ENCODE measurements at regions not wholly inside any gene's neighbourhood (a gene's known extent, or its start where the extent isn't known, plus 50 kb on each side); places are given as distances from the start of the nearest gene placed in this dataset.

DNA sequence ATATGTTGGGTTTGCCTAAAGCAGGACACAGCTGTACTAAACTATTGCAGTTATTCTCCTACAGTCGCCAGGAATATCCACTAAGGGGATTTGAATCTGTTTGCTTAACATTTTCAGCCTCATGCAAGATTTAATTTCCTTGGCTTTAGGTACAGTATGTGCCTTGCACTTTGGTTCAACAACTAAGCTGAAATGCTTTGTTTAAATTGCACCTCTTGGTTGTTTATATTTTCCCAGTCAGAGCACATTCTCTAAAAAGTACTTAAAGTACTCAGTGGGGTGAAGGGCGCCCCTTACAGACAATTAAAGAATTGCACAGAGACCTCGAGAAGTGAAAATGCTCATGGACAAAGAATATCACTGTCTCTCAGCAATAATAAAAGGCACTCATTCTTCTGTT, 107.8 kb upstream of the MTNR1B start:
- POLR2A ChIA-PET = no interaction called here
- no peaks in the 10 kb centered on the region for H3K9me3 Mint-ChIP-seq

DNA sequence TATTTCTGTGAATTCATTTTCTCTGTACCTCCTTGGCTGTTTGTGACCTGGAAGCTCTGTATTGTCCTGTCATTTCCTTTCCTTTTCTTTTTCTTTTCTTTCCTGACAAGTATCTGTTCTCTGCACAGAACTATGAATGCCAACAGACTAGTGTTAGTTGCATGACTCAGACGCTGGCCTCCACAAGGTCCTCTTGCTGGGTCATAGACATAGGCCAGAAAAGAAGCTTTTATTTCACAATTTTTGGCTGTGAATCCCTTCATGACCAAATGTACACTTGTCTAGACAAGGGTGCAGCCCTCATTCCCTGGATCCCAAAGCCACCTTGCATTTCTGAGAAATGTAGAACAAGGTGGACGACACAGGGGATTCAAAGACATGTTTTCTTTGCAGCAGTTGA, 104.1 kb upstream of the MTNR1B start:
- Mint-ChIP-seq H3K9me3 (no peaks in the 10 kb centered on the region), H3K4me1 (no peaks in the 10 kb centered on the region), H3K27me3 (no peaks in the 10 kb centered on the region), H3K27ac (no peak overlapping the region), H3K36me3 (ENCODE audit: low read depth) (no peaks in the 10 kb centered on the region), H3K4me3 (no peak overlapping the region)
- no peak for DNase-seq
- ChIA-PET CTCF (no interaction called here), POLR2A (no interaction called here)

More for the DNA sequence above, 107.8 kb upstream of the MTNR1B start:
- no peak for DNase-seq
- H3K27me3 Mint-ChIP-seq = peaks cover 2% of the 10 kb centered on the region
- no peak overlapping the region for H3K27ac Mint-ChIP-seq
- H3K4me1 Mint-ChIP-seq = no peaks in the 10 kb centered on the region
- H3K4me3 Mint-ChIP-seq = no peak overlapping the region
- no peaks in the 10 kb centered on the region for H3K36me3 Mint-ChIP-seq (ENCODE audit: low read depth)
- CTCF ChIA-PET = no interaction called here

DNA sequence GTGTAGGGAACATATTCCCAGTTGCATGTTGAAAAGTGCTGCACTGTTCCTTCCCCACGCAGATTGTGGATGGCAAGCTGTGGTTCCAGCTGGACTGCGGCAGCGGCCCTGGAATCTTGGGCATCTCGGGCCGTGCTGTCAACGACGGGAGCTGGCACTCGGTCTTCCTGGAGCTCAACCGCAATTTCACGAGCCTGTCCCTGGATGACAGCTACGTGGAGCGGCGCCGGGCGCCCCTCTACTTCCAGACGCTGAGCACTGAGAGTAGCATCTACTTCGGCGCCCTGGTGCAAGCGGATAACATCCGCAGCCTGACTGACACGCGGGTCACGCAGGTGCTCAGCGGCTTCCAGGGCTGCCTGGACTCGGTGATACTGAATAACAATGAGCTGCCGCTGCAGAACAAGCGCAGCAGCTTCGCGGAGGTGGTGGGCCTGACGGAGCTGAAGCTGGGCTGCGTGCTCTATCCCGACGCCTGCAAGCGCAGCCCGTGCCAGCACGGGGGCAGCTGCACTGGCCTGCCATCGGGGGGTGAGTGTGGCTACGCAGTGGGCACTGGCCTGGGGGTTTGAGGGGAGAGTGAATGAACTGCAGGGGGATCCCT, 102.7 kb upstream of the MTNR1B start:
- POLR2A ChIA-PET = no interaction called here
- CTCF ChIA-PET = no interaction called here
- H3K9me3 Mint-ChIP-seq = no peaks in the 10 kb centered on the region

DNA sequence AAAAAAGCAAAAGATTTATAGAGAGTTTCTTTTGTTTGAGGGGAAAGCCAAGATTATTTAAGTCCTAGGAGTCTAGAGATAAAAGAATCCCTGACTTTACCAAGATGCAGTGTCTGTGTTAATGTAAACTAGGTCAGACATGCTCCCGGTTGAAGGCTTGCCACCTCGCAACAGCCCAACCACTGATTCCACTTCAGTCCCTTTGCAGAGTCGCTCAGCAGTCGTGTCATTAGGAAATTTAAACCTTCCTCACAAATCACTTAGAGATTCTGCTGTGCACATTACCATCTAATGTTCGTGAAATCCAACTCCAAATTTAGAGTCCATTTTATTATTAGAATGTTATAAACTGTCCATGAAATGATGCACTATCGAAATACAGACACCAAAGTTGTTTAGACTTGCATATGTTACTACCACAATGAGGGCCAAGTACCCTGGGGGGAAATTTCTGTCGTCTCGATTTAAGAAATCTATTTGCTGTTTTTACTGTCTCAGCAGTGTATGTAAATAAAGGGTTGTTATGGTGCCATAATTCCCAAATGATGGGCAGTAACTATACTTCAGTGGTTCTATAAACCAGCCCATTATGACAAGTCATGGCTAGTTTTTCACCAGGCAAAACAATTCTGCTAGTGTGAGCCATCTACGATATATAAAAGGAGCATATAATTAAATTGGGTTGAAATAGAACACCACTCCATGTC, 101.4 kb upstream of the MTNR1B start:
- Mint-ChIP-seq H3K4me1 (no peaks in the 10 kb centered on the region), H3K36me3 (ENCODE audit: low read depth) (no peaks in the 10 kb centered on the region), H3K4me3 (no peak overlapping the region), H3K27ac (no peak overlapping the region), H3K27me3 (no peaks in the 10 kb centered on the region), H3K9me3 (no peaks in the 10 kb centered on the region)
- ChIA-PET POLR2A (no interaction called here), CTCF (no interaction called here)
- DNase-seq = no peak

More for the DNA sequence above, 102.7 kb upstream of the MTNR1B start:
- H3K27me3 Mint-ChIP-seq = no peaks in the 10 kb centered on the region
- H3K4me3 Mint-ChIP-seq = no peak overlapping the region
- no peak overlapping the region for H3K27ac Mint-ChIP-seq
- no peaks in the 10 kb centered on the region for H3K4me1 Mint-ChIP-seq
- no peaks in the 10 kb centered on the region for H3K36me3 Mint-ChIP-seq (ENCODE audit: low read depth)
- no peak for DNase-seq

DNA sequence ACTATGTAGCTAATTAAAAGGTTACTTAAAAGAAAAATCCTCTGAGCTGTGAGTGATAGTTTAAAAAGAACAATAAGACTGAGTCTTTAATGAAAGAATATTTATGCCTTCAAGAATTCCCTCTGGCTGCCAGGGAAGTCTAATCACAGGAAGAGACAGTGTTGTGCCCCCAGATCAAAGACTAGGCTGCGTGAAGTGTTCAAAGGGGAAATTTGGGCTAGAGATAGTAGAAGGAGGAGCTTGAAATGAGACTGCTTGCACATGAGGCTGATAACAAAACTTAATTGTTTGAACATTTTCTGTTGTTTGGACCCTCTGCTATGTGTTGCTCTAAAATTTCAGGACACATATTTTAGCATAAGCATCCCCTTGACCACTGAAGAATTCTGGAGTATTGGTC, 99.7 kb upstream of the MTNR1B start:
- Mint-ChIP-seq H3K4me1 (no peaks in the 10 kb centered on the region), H3K27ac (no peak overlapping the region), H3K9me3 (no peaks in the 10 kb centered on the region), H3K36me3 (ENCODE audit: low read depth) (no peaks in the 10 kb centered on the region), H3K4me3 (no peak overlapping the region), H3K27me3 (no peaks in the 10 kb centered on the region)
- DNase-seq = no peak
- CTCF ChIA-PET = no interaction called here
- POLR2A ChIA-PET = no interaction called here

DNA sequence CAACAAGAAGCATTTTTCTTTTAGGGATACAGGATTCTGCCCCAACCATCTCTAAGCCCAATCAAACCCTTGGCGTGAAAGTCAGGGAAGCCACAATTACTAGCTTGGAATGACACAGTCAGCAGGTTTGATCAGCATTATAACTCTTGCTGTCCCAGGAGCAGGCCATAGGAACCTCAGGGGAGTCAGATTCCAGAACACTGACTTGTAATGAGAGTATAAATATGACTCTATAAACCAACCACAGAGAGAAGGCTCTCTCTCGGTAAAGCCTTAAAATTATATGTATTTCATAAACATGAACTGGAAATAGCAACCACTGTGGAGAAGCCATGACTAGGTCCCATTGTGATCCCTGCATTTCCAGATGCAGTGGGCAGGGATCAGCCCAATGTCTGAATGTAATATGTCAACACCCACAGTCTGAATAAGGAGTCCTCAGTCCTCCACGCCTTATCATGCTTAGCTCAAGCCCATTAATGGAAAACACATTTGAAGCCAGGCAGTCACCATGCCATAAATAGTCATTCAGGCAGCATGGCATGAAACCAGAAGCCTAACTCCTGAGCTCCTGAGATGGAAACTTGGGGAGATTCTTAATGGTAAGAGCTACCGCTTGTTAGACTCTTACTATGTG, 99.1 kb upstream of the MTNR1B start:
- ChIA-PET CTCF (no interaction called here), POLR2A (no interaction called here)
- Mint-ChIP-seq H3K27ac (no peak overlapping the region), H3K4me1 (no peaks in the 10 kb centered on the region), H3K4me3 (no peak overlapping the region), H3K36me3 (ENCODE audit: low read depth) (no peaks in the 10 kb centered on the region), H3K9me3 (no peaks in the 10 kb centered on the region), H3K27me3 (no peaks in the 10 kb centered on the region)
- DNase-seq = no peak

DNA sequence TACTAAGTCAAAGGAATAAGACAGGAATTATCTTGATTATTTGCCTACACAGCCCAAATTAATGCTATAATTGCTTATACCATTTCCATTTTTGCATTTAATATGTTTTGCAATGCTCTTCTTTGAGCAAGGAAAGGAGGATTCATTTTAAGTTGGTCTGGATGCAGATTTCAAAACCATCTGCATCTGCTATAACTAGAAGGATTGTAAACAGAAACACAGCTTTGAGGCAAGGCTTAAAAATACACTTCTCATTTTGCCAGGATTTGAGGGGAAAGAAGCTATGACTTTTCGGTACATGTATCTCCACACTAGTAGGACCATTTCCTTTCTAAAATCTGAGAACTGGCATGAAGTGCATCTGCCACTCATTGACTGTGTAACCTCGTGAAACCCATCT, 95.9 kb upstream of the MTNR1B start:
- CTCF ChIA-PET = no interaction called here
- Mint-ChIP-seq H3K4me1 (no peaks in the 10 kb centered on the region), H3K27me3 (no peaks in the 10 kb centered on the region), H3K36me3 (ENCODE audit: low read depth) (no peaks in the 10 kb centered on the region), H3K9me3 (no peaks in the 10 kb centered on the region), H3K4me3 (no peak overlapping the region), H3K27ac (no peak overlapping the region)
- POLR2A ChIA-PET = no interaction called here
- DNase-seq = no peak

DNA sequence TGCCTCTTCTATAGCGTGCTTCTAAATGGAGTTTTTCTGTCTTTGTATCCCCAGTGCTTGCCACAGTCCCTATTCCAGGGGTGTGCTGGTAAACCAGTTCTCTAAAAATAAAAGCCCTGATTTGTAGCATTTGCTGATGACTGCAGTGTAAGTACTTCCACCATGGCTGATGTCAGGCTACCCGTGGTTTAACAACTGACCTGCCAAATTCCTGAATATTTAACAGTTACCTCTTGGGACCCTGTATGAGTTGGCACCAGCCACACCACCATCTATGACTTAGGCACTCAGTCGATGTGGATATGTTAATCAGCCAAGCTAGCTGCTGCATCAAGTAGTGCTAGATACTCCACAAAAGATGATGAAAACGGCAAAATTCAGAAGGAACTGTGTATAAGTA, 94.0 kb upstream of the MTNR1B start:
- no peak overlapping the region for H3K27ac Mint-ChIP-seq
- no peak overlapping the region for H3K4me3 Mint-ChIP-seq
- H3K27me3 Mint-ChIP-seq = no peaks in the 10 kb centered on the region
- no peak for DNase-seq
- CTCF ChIA-PET = no interaction called here
- H3K36me3 Mint-ChIP-seq (ENCODE audit: low read depth) = no peaks in the 10 kb centered on the region
- no peaks in the 10 kb centered on the region for H3K9me3 Mint-ChIP-seq
- H3K4me1 Mint-ChIP-seq = no peaks in the 10 kb centered on the region
- POLR2A ChIA-PET = no interaction called here

DNA sequence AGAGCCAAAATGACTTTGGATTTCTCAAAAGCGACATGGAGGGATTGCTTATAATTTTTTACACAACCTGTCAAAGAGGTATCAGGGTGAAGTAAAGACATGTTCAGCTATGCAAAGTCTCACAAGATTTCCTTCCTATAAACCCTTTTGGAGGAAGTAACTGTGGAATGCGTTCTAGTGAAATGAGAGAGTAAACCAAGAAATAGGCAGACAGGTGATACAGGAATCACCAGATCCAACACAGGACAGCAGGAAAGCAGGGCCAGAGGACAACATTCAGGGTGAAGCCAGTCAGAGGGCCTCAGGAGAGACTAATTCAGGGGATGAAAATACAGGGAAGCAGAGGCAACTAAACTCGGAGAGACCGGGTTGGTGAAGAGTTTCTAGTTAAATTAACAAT, 90.4 kb upstream of the MTNR1B start:
- ChIA-PET POLR2A (no interaction called here), CTCF (no interaction called here)
- no peaks in the 10 kb centered on the region for H3K4me1 Mint-ChIP-seq
- H3K36me3 Mint-ChIP-seq (ENCODE audit: low read depth) = no peaks in the 10 kb centered on the region
- H3K27me3 Mint-ChIP-seq = no peaks in the 10 kb centered on the region
- H3K4me3 Mint-ChIP-seq = no peak overlapping the region
- no peak for DNase-seq
- H3K27ac Mint-ChIP-seq = no peak overlapping the region
- no peaks in the 10 kb centered on the region for H3K9me3 Mint-ChIP-seq

DNA sequence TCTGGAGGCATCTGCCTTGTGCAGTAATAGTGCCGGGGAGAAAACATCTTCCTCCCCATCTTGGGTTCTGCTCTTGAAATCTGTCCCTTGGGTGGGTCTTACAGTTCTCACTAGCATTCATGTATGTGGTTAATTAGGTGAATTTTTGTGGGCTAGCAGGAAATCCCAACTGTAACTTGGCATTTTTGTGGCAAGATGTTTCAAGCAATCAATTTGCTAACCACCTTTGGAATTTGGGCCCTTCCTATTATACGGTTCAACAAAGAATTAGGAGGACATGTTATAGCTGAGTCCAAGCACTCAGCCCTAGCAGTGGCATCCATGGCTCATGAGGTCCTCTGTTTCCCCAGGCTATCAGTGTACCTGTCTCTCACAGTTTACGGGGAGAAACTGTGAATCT, 89.1 kb upstream of the MTNR1B start:
- POLR2A ChIA-PET = no interaction called here
- DNase-seq = no peak
- no peaks in the 10 kb centered on the region for H3K4me1 Mint-ChIP-seq
- no peaks in the 10 kb centered on the region for H3K9me3 Mint-ChIP-seq
- CTCF ChIA-PET = no interaction called here
- no peak overlapping the region for H3K4me3 Mint-ChIP-seq
- H3K36me3 Mint-ChIP-seq (ENCODE audit: low read depth) = no peaks in the 10 kb centered on the region
- H3K27ac Mint-ChIP-seq = no peak overlapping the region
- H3K27me3 Mint-ChIP-seq = no peaks in the 10 kb centered on the region

DNA sequence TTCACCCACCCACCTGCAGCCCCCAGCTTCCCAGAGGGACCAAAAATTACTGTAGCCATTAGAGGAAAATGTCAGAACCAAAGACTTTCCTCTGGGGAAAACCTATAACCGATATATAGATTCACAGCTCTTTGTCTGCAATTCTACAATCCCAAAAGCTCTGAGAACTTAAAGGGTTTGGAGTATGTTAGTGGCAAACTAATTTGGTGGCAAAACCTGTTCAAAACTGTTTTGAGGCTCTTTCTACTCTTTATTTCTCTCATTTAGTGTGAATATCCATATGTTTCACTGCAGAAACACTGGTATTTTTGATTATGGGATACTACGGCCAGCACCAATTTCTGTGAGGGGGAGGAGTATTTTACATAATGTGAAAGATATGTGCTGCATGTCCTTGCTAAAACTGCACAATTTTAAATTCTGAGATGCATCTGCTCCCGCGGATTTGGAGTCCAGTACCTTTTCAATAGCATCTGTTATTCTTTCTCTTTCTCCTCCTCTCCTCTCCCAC, 87.5 kb upstream of the MTNR1B start:
- ChIA-PET CTCF (no interaction called here), POLR2A (no interaction called here)
- Mint-ChIP-seq H3K9me3 (no peaks in the 10 kb centered on the region), H3K4me1 (no peaks in the 10 kb centered on the region), H3K27ac (no peak overlapping the region), H3K4me3 (no peak overlapping the region), H3K36me3 (ENCODE audit: low read depth) (no peaks in the 10 kb centered on the region), H3K27me3 (no peaks in the 10 kb centered on the region)
- DNase-seq = no peak

DNA sequence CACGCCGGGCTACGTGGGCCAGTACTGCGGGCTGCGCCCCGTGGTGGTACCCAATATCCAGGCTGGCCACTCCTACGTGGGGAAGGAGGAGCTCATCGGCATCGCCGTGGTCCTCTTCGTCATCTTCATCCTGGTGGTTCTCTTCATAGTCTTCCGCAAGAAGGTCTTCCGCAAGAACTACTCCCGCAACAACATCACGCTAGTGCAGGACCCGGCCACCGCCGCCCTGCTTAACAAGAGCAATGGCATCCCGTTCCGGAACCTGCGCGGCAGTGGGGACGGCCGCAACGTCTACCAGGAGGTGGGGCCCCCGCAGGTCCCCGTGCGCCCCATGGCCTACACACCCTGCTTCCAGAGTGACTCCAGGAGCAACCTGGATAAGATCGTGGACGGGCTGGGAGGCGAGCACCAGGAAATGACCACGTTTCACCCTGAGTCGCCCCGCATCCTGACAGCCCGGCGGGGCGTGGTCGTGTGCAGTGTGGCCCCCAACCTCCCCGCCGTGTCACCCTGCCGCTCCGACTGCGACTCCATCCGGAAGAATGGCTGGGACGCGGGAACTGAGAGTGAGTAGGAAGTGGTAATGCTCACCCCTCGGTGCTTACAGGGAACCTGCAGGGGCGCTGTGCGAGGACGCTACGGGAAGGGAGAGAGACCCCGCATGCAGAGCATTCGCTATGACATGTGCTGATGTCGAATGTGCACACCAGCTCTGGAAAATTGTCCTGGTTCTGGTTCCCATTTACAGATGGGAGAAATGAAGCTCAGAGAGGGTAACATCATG, 86.4 kb upstream of the MTNR1B start:
- Mint-ChIP-seq H3K27ac (no peak overlapping the region), H3K4me1 (no peaks in the 10 kb centered on the region), H3K4me3 (no peak overlapping the region), H3K27me3 (no peaks in the 10 kb centered on the region), H3K9me3 (no peaks in the 10 kb centered on the region), H3K36me3 (ENCODE audit: low read depth) (no peaks in the 10 kb centered on the region)
- no peak for DNase-seq
- CTCF ChIA-PET = no interaction called here
- POLR2A ChIA-PET = no interaction called here

DNA sequence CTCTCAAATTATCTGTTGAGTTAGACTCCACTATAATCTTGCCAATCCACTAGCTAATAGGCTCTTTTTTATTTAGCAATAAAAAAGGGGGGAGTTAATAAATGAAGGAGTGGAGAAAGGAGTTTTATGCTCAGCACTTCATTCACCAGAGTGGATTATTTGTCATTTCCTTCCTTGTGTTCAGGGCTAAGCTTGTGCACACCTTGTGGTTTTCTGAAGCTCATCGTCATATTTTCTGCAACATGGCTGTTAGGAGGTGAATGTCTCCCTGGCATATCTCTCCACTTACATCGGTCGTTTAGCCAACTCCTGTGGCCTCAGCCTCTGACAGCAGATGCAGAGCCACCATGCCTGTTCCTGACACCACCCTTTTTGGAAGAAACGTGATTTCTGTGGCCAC, 83.9 kb upstream of the MTNR1B start:
- Mint-ChIP-seq H3K4me3 (no peak overlapping the region), H3K4me1 (no peaks in the 10 kb centered on the region), H3K27ac (no peak overlapping the region), H3K27me3 (no peaks in the 10 kb centered on the region), H3K36me3 (ENCODE audit: low read depth) (no peaks in the 10 kb centered on the region), H3K9me3 (no peaks in the 10 kb centered on the region)
- CTCF ChIA-PET = no interaction called here
- POLR2A ChIA-PET = no interaction called here
- no peak for DNase-seq
